GM21528 (cell line): ENCODE measurements at regions not wholly inside any gene's neighbourhood (a gene's known extent, or its start where the extent isn't known, plus 50 kb on each side); places are given as distances from the start of the nearest gene placed in this dataset.

Experiments
- ATAC-seq: cut with Tn5 transposase; IDR thresholded peaks from one replicate; pipeline ENCODE4 v1.9.1; 2021; ENCODE audit warnings: mild to moderate bottlenecking, moderate library complexity; ENCODE audit not compliant: unreplicated experiment, low FRiP score

GRCh38 chr4:89379511-89380044 lies 72.0 kb upstream of the GPRIN3 start:
- no peak for ATAC-seq

GRCh38 chr4:89373394-89373793 lies 65.8 kb upstream of the GPRIN3 start:
- no peak for ATAC-seq

DNA sequence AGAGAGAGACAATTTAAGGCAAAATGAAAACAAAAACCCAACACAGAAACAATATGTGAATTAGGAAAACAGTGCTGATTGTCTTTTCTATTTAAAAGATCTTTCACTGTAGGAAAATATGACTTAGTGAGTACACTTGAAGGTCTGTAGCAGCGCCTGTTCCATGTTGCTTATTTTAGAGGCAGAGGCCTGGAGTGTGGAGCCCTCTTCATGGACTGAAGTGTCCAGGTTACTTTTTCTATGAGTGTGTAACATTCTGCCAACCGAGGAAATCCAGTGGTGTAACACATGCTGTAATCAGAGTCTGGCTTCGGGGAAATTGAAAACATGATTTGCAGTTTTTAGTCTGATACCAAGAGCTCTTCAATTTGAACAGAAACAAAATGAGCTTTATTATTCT lies 64.0 kb upstream of the GPRIN3 start:
- ATAC-seq: no peak

- no peak for ATAC-seq
Measured at GRCh38 chr4:89369581-89369980, 62.0 kb upstream of the GPRIN3 start.

GRCh38 chr4:89368861-89369260 lies 61.3 kb upstream of the GPRIN3 start:
- ATAC-seq: no peak

DNA sequence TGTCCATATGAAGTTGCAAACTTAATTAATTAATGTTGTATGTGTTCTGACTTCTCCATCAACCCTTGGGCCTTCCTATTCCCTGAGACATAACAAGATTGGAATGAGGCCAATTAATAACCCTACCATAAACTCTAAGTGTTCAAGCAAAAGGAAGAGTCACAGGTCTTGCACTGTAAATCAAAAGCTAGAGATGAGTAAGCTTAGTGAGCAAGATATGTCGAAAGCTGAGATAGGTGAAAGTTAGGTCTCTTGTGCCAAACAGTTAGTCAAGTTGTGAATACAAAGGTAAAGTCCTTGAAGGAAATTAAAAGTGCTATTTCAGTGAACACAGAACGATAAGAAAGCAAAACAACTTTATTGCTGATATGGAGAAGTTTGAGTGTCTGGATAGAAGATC lies 58.2 kb upstream of the GPRIN3 start:
- no peak for ATAC-seq

GRCh38 chr4:89365375-89365774 lies 57.8 kb upstream of the GPRIN3 start:
- ATAC-seq: no peak

GRCh38 chr4:89364541-89364940 lies 56.9 kb upstream of the GPRIN3 start:
- no peak for ATAC-seq

DNA sequence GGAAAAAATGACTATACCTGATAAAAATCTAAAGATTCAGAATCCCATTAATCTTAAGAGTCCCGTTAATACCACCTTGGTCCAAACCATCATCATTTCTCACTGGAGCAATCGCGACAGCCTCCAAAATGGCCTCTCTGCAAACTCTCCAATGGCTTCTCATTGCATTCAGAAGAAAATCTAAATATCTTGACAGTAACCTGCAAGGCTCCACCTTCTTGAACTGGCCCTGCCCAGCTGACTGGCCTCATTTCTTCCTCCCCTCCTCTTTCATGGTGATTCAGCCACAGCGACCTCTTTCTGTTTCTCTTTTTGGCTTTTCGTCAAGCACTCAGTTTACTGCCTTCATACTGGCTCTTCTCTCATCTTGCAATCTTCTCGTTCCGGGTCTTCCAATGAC lies 56.2 kb upstream of the GPRIN3 start:
- ATAC-seq: no peak

- no peak for ATAC-seq
Measured at GRCh38 chr4:89358935-89359638, 51.5 kb upstream of the GPRIN3 start.

DNA sequence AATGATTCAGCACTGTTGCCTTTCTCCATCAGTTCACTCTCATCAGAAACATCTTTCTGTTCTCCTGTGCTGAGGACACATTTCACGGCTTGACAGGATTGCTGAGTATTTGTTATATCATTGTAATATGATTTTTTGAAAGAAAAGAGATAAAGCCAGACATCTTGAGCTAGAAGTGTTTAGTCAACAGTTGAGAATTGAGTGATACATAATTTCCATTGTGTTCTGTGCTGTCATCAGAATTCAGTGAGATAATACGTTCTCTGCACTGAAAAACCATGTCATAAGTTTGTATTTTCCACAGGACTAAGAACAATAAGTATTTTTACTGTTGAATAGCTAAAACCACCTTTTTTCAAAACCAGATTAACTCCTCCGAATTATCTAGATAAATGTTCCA lies 50.2 kb upstream of the GPRIN3 start:
- no peak for ATAC-seq
